Amniotic stem cell (primary cell): ENCODE measurements at regions not wholly inside any gene's neighbourhood (a gene's known extent, or its start where the extent isn't known, plus 50 kb on each side); places are given as distances from the start of the nearest gene placed in this dataset.

ENCODE experiments used
- DNase-seq: peaks from one replicate; lab custom pipeline; 2025; lab: John Stamatoyannopoulos, UW

DNA sequence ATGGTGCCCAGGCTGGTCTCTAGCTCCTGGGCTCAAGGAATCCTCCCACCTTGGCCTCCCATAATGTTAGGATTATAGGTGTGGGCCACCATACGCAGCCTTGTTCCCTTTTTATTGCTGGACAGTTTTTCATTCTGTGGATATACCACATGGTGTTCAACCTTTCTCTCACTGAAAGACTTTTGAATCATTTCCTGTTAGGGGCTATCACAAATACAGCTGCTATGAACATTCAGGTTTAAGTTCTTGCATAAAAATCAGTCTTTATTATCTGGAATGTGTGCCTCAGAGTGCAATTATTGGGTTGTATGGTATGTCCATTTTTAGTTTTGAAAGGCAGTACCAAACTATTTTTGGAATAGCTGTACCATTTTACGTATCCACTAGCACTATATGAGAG, 647.2 kb downstream of the LIG4 start:
- no peak for DNase-seq

DNA sequence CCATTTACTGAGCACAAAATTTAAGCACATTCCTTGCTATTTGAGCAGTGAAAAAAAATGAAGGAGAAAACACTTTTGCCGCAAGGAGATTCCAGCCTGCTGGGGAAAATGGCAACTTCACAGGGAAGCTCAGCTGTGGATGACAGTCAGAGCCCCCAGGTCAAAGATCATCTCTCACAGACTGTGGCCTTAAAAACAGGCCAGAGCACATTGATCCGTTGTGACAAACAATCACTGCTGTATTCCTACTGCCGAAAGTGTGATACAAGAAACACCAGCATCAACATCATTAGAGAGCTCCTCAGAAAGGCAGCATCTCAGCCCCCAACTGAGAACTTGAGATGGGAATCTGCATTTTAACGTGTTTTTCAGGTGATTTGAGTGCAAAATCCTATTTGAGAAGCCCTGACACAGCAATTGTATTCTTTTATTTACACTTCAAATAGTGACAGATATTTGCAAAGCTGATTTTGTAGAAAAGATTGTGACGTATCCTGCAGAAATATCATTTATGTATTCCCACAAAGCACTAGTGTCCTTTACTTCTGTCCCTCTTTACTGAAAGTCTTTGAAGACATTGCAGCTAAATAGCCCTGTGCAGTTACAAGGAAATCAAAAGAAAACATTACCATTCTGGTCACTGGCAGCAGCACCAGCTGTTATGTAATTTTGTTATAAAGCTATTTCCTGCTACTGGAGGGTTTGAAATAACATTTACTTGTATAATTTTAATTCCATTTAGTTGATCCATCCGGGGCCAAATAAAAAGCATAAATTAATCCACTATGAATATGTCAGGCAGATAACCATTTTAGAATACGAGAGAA, 652.0 kb downstream of the LIG4 start:
- DNase-seq, result no peak

DNA sequence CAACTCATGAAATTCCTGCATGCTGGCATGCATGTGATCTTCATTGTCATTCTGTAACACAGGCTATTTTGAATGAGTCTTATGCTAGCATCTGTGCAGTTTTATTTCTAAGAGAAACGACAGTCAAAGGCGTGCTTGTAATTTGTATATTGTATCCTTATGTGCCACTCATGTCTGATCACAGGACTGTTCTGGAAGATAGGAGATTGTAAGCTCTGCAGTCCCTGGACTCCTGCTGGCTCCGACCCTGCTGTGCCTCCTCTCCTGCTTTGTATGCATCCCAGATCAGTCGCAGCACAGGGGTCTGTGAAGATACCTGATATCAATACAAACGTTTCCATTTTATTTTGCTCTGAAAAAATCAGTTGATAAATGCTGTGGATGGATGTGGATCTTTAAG, 653.1 kb downstream of the LIG4 start:
- no peak for DNase-seq

DNA sequence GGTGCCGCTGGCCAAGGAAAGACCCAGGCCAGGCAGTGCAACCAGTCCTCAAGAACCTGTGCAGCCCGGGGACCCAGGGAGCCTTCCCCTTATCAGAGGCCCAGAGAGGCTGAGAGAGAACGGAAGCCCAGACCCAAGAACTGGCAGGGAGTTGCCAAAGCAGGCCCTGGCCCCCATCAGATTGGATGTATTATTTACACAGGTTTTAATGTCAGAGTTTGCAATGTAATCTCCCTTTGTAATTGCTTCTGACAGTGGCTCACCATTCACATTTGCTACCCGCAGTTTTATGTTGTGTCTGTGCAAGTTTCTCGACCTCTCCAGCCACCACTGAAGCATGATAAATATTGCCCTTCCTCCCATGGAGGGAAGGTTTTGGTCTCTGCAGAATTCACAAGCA, 660.9 kb downstream of the LIG4 start:
- no peak for DNase-seq

DNA sequence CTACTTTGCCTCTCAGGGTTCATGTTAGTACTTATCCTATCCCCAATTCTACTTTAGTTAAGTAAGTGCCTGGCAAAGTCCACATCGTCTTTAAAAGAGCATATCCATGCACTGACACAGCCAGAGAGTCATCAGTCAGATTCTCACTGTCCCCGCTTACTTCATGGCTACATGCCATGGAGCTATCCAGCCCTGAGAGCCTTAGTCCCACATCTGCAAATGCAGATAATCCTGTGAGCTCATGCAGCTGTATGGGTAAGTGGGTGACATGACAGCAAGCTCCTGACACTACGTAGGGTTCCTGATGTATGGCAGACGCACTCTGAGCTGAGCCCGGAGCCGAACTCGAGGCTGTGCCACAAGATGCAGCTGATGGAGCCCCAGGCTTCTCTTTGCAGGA, 661.5 kb downstream of the LIG4 start:
- no peak for DNase-seq

DNA sequence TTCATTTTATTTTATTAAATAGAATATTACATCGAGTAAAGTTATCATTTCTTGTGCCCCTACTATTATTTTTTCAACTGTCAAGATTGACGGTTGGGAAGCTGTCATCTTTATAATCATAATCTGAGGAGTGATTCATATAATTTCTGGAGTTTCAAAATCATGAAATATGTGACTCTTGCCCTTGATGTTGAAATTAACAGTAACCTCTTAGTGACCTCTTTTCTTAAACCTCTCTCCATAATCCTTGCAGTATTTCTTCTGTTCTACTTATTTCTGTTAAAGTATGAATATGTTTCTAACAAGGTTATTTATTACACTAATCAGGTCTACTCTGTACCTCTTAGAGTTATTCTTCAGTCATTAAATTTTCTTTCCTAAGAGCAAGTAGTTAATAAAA, 663.8 kb downstream of the LIG4 start:
- no peak for DNase-seq

DNA sequence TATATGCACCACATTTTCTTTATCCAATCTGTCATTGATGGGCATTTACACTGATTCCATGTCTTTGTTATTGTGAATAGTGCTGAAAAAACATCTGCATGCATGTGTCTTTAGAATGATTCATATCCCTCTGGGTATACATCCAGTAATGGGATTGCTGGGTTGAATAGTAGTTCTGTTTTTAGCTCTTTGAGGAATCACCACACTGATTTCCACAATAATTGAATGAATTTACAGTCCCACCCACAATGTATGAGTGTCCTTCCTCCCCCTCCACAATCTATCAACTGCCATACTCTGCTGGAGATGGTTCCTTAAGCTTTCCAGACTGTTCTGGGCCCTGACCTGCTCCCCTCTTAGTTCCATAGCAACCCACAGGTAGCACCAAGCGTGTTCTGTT, 667.0 kb downstream of the LIG4 start:
- DNase-seq, result no peak

DNA sequence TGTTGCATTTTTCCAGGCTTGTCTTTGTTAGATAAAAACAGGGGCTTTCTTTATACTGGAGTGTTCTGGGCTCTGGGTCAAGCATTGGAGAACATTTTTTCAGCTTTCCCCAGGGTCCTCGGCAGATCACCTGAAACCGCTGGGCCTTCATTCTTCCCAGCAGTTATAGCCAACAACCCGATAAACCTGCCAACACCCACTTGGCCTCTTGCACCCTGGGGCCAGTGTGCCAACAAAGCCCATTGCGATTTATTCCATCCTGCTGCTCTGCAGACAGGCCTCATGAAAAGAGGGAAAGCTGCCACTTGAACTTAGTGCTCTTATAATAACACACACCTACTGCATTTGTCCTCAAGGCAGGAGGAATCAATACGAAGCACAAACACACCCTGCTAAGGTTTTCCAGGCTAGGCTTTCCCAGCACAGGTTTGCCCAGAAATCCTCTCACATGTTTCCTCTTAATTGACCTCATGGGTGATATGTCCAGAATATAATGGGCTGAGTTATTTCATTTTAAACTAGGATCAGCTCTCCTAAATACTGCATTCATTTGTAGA, 669.3 kb downstream of the LIG4 start:
- DNase-seq, result no peak

DNA sequence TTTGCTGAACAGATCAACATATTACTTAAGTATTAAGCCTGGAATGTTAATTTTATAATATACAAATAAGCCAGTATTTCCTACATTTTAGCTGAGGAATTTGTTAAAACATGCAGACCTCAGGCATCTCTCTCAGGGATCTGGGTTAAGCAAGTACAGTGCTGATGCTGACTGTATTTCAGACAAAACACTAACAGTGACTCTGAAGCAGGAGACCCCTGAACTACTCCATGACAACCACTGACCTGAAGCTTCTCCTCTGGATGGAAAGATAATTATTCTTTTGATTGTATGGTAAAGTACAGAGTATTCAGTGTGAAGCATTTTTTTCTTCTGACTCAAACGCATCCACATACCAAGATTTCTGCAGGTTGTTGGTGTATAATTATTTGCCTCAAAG, 680.8 kb downstream of the LIG4 start:
- DNase-seq, result no peak

DNA sequence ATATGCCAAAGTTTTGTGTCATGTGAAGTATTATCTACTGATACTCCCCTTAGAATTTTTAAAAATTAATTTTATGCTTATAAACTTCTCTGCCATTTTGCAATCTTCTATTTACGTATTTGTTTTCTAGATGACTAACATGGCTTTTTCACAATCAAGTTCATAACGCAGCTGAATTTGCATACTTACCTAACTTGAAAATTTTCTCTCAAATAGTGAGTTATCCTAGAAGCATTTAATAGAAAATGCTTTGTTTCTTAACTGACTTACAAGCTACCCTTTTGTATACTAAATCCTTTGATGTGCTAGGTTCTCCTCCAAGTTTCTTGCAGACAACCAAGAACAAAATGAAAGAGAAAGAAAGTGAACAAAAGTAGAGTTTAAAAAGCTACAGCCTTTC, 683.5 kb downstream of the LIG4 start:
- no peak for DNase-seq

DNA sequence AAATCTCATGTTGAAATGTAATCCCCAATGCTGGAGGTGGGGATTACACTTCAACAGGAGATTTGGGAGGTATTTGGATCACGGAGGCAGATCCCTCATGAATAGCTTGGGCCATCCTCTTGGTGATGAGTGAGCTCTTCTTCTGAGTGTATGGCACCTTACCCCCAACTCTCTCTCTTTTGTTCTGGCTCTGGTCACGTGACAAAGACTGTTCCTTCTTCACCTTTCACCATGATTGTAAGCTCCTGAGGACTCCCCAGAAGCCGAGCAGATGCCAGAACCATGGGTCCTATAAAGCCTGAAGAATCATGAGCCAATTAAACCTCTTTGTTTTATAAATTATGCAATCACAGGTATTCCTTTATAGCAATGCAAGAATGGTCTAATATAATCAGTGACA, 684.2 kb downstream of the LIG4 start:
- no peak for DNase-seq

DNA sequence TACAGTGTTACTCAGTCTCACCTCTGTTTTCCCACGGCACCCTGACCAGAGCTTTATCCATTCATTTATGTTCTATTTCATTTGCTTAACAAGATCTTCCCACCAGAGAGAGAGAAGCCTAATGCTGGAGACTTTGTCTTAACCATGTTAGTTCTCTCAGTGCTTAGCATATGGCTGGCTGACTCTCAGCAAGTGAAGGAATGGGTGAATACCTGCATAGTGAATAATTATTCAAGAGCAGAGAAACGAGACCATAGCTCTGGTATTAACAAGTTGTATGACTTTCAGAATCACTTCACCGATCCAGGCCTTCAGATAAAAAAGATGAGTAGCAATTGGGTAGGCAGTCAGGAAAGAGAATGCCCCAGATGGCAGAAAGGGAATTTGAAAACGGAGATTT, 686.3 kb downstream of the LIG4 start:
- DNase-seq, result no peak

DNA sequence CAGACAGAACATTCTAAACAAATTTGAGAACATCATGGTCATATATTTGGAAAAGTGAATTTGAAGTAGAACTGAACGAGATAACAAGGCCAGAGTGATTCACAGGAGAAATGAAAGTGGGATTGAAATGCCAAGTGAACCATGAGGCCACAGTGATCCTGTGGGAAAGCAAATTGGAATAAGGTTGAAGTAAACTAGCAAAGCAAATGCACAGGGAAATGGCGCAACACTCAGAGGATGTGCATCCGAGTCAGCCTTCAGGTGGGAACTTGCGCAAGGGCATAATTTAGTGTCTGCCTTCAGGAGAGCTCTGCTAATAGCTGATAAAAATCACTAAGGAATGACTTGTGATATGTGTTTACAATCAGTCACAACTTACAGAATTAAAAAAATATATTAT, 696.6 kb downstream of the LIG4 start:
- no peak for DNase-seq

DNA sequence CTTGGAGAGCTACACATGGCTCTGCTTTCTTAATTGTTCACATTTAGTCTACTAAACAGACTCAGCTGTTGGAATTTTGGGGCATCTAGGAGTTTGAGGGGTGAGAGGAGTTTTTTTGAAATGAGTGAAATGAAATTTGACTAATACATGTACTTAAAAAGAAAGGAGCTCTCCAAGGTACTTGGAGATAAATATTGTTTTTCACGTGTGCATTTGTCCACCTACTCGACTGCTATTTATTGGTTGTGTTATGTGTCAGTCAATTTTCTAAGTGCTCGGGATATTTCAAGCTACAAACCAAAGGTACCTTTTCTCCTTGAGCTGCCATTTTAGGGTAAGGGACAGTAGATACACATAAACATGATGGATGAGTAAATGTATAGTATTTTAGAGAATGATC, 697.0 kb downstream of the LIG4 start:
- no peak for DNase-seq

DNA sequence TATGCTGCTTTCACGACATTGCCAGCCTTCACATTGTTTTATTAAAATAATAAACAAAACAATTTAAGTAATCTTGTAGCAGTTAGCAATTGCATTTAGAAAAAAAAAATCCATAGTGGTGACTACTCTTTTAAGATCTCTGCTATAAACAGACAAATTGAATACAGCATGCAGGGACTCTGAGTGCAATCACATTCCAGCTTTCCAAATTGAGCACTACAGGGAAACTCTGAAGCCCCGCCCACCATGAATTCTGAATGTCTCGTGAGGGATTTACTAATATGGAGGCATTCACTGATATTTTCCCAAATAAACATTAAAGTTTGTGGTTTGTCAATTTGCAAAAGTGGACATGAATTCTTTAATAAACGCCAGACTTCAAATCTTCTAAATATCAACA, 698.8 kb downstream of the LIG4 start:
- DNase-seq, result no peak

DNA sequence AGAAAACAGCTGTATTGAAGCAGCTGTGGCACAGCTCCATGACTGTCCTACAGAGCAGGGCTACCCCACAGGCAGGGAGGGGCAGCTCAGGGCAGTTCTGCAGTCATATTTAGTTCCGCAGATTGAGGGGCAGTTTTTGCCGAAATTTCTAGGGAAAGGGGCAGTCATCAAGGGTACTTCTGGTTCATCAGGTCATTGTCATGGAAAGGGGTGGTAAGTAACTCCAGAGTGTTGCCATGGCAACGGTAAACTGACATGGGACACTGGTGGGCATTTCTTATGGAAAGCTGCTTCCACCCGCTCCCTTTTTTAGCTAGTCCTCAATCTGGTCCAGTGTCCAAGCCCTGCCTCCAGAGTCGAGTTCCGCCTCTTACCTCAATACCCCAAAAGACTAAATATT, 702.8 kb downstream of the LIG4 start:
- no peak for DNase-seq

DNA sequence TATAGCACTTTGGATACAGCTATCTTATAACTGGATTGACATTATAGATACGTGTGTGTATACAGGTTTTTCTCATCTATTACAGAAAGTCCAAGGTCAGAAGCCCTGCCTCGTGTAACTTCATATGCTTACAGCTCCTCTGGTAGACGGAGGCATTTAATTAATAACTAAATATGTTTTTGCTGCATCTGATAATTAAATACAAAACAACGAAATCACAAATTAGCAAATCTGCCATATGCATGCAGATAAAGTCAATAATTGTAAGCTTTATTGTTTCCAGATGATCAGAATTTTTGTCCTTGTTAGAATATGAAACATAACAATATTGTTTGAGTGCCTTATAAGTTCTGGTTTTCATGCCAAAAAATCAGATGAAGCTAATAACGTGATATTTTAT, 717.7 kb downstream of the LIG4 start:
- DNase-seq, result no peak

DNA sequence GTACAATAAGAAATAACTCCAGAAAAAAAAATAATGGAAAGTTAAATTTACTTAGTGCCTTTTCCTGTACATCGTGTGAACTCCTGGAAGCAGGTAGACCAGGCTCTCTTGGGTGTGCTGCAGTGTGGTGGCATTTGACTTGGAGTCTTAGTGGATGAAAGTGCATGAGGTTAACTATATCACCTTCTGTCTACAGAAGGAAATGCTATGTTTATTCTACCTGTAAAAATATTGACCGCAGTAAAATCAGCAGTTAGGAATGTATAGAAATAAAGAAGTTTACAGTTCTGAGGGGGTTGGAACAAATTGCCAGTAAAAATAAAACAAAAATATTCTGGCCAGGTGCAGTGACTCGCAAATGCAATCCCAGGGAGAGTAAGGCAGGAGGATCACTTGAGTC, 722.1 kb downstream of the LIG4 start:
- no peak for DNase-seq

DNA sequence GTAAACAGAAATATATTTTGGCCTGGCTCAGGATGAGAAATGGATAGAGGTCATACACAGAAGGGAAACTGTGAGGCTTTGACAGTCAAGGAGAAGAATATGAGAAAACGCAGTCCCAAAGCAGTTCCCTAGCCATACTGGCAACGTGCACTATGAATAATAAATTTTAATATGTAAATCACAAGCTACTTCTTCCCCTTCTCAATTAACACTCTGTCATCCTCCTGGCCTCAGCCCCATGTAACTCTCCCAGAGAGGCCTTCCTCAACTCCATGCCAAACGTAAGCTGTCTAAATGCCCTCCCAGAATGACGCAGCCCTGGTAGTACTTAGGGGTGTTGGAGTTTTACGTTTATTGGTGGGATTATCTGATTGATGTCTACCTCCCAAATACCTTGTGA, 732.6 kb downstream of the LIG4 start:
- no peak for DNase-seq

DNA sequence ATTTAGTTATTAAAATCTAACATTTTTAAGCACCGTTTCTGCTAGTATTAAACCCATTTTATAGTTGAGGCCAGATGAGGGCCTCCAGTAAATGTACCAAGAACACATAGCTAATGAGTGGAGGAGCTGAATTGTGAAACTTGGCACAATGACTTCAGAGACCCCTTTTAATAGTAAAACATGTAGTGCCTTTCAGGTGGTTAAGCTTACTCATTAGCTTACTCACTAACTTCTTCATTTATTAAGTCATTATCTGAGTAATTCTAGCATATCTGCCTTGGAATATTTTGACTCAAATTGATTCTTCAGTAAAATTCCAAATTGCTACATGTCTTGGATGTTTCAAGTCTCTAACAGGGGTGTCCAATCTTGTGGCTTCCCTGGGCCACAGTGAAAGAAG, 735.2 kb downstream of the LIG4 start:
- no peak for DNase-seq

DNA sequence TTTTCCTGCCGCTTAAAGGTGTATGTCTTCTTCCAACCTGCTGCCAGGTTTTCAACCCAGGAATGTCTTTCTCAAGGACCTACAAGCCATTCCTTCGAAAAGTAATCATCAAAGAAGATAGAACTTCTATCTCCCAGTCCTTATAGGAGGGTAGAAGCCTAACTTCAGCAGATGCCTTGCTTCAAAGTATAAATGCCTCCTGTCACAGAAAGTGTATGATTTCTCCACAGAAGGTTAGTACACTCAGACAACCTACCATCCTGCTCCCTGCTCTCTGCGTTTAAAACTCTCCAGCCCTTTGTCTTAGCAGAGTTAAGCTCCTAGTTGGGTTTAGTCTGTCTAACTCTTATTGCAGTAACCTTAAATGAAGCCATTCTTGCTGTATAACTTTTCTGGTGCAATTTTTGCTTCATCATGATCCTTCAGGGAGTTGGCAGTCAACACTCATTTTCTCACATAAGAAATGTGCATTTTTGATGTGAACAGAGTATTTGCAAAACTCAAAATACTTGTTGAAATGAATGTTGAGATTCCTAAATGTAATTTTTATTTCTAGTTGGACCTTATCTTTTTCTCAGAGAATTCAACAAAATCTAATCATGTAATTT, 737.5 kb downstream of the LIG4 start:
- no peak for DNase-seq

DNA sequence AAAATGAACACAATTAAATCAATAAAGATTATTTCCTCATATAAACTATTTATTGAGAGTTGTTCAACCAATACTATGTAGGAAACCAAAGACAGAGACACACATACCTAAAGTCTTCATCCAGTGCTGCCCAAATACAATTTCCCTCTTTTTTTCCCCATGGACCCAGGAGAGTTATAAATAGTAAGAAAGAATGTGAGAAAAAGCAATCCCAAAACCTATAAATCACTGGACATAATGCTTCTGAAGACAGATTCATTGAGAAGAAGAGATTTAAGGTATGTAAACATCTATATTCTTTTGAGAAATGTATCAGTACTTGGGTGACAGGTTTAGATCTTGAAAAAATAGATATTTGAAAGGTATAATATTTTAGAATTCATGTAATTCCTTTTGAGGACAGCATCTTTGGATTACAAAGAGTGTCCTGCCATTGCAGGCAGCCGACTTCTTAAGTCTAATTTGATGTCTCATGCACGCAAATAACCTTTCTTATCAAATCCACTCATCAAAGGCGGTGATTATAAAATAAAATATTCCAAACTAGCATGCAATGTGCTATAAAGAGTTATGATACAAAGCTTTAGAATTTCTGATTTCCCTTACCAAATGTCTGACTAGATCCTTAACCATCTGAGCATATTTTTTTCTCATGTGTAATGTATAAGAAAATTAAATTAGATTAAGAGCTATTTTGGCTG, 739.4 kb downstream of the LIG4 start:
- peak; percentile 28 for DNase-seq

DNA sequence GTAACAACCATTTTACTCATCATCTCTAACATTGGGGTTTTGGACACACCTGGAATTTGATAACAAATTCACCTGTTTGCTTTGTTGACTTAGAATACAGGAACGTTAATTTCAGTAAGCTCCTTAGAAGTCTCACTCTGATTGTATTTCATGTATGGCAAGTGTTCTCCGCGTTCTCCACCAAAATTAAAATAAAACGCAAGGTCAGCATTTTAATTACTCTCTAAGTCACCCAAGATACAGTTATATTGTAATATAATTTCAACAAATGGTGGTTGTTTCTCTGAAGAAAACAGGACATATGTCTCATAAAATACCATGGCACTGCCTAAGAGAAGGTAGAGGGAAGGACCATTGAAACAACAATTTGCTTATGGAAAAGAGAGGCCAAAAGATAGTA, 742.1 kb downstream of the LIG4 start:
- no peak for DNase-seq
